ENCODE measurements at regions not wholly inside any gene's neighbourhood (a gene's known extent, or its start where the extent isn't known, plus 50 kb on each side); places are given as distances from the start of the nearest gene placed in this dataset.

GRCh38 chr4:104351706-104352105 lies 143.0 kb downstream of the CXXC4 start (continued):
- TF ChIP-seq ISL1 (CRISPR knock-in tag; IDR thresholded peaks at IDR 0.05) = no peak
- no peak for TF ChIP-seq GLIS3 (CRISPR knock-in tag; IDR thresholded peaks at IDR 0.05)
- TF ChIP-seq ZNF565 (CRISPR knock-in tag; conservative IDR thresholded peaks at IDR 0.05; ENCODE audit: low read depth) = no peak
- no peak for TF ChIP-seq PPARA (CRISPR knock-in tag; IDR thresholded peaks at IDR 0.05; ENCODE audit: borderline replicate concordance)
- no peak for TF ChIP-seq BACH2 (CRISPR knock-in tag; IDR thresholded peaks at IDR 0.05; ENCODE audit: borderline replicate concordance)
- no peak for TF ChIP-seq TSHZ2 (CRISPR knock-in tag; IDR thresholded peaks at IDR 0.05)

GRCh38 chr4:104345598-104346242 lies 149.0 kb downstream of the CXXC4 start:
- TF ChIP-seq CREB5 (CRISPR knock-in tag; IDR thresholded peaks at IDR 0.05; ENCODE audit: low read depth) (no peak), RARB (CRISPR knock-in tag; IDR thresholded peaks at IDR 0.05) (no peak), ESRRG (CRISPR knock-in tag; IDR thresholded peaks at IDR 0.05) (no peak), OSR1 (CRISPR knock-in tag; IDR thresholded peaks at IDR 0.05) (no peak)
- ATAC-seq = no peak

- no peak for ATAC-seq
These were observed 150.2 kb downstream of the CXXC4 start for GRCh38 chr4:104344342-104344980.

GRCh38 chr4:104334410-104334809 lies 160.3 kb downstream of the CXXC4 start:
- TF ChIP-seq SNAI2 (CRISPR knock-in tag; IDR thresholded peaks at IDR 0.05) (no peak), GLIS3 (CRISPR knock-in tag; IDR thresholded peaks at IDR 0.05) (no peak), PATZ1 (CRISPR knock-in tag; IDR thresholded peaks at IDR 0.05; ENCODE audit: borderline replicate concordance) (no peak), OSR1 (CRISPR knock-in tag; IDR thresholded peaks at IDR 0.05) (no peak), CREB5 (CRISPR knock-in tag; IDR thresholded peaks at IDR 0.05; ENCODE audit: low read depth) (no peak), ZFP30 (CRISPR knock-in tag; IDR thresholded peaks at IDR 0.05) (no peak), ZNF565 (CRISPR knock-in tag; conservative IDR thresholded peaks at IDR 0.05; ENCODE audit: low read depth) (no peak), ZC3H10 (CRISPR knock-in tag; IDR thresholded peaks at IDR 0.05) (no peak), PPARA (CRISPR knock-in tag; IDR thresholded peaks at IDR 0.05; ENCODE audit: borderline replicate concordance) (no peak), ZNF8 (CRISPR knock-in tag; IDR thresholded peaks at IDR 0.05) (no peak), ARNTL (CRISPR knock-in tag; IDR thresholded peaks at IDR 0.05; ENCODE audit: borderline replicate concordance, low read depth) (no peak), CSDC2 (CRISPR knock-in tag; IDR thresholded peaks at IDR 0.05) (no peak), RARB (CRISPR knock-in tag; IDR thresholded peaks at IDR 0.05) (no peak), TOX (CRISPR knock-in tag; IDR thresholded peaks at IDR 0.05; ENCODE audit: borderline replicate concordance) (no peak), POU6F1 (CRISPR knock-in tag; IDR thresholded peaks at IDR 0.05; ENCODE audit: borderline replicate concordance, low read depth) (no peak)
- ATAC-seq = no peak

More at GRCh38 chr4:104344342-104344980, 150.2 kb downstream of the CXXC4 start:
- no peak for TF ChIP-seq OSR1 (CRISPR knock-in tag; IDR thresholded peaks at IDR 0.05)

All from SK-N-SH treated with all-trans-retinoic acid at 6 μM for 48 hours (cell line).